A549 (cell line): ENCODE measurements at regions not wholly inside any gene's neighbourhood (a gene's known extent, or its start where the extent isn't known, plus 50 kb on each side); places are given as distances from the start of the nearest gene placed in this dataset.

ENCODE experiments used
- ATAC-seq, 2 experiments: fragments of 200-7000 bp in 1 of 2; fragments of >200 bp in 1 of 2; cut with Nextera tagmentation in 1 of 2; cut with Tn5 transposase in 1 of 2; 3 replicates each; pipeline versions ENCODE4 v1.8.0 to v1.9.1; 2018 to 2020; ENCODE audit warnings: mild to moderate bottlenecking in 1 of 2, moderate library complexity in 1 of 2
- CTCF ChIA-PET: fragments of 300-600 bp; sonication (Branson Sonifier 250); formaldehyde crosslinking; extraction: SDS; loops from one replicate; lab custom pipeline; 2021; ENCODE audit warnings: antibody characterized with exemption, inconsistent platforms; lab: Yijun Ruan, JAX
- POLR2A ChIA-PET: fragments of 350-600 bp; formaldehyde crosslinking; extraction: SDS; loops from one replicate; lab custom pipeline; 2021; ENCODE audit warnings: antibody characterized with exemption, inconsistent platforms; lab: Yijun Ruan, JAX
- DNase-seq, 2 experiments: peaks; one replicate each; pipeline versions ENCODE4 v3.0.0 to v3.0.0-alpha.2; 2011 to 2016; ENCODE audit warnings: low read depth in 1 of 2, low spot score in 1 of 2
- FAIRE-seq: peaks from 2 replicates; lab custom pipeline; 2011; peaks lifted over from hg19 to GRCh38; lab: Jason Lieb, UNC
- H3K27ac ChIP-seq, 2 experiments: fragments of >200 bp; sonication (Bioruptor Twin); formaldehyde crosslinking; 3 replicates each; pipeline ENCODE4 v1.5.1; 2016 to 2017
- H3K4me1 ChIP-seq: fragments of >200 bp; sonication (Bioruptor Twin); formaldehyde crosslinking; 3 replicates; pipeline ENCODE4 v1.6.1; 2016
- H3K4me2 ChIP-seq: fragments of >200 bp; sonication (Bioruptor Twin); formaldehyde crosslinking; 3 replicates; pipeline ENCODE4 v1.6.1; 2016
- H3K4me3 ChIP-seq: fragments of >200 bp; sonication (Bioruptor Twin); formaldehyde crosslinking; 3 replicates; pipeline ENCODE4 v1.5.1; 2016
- H3K9me3 ChIP-seq: fragments of >200 bp; sonication (Bioruptor Twin); formaldehyde crosslinking; 3 replicates; pipeline ENCODE4 v1.6.1; 2016
- CHD2 ChIP-seq: fragments of 150-350 bp; IDR thresholded peaks from 2 replicates; pipeline ENCODE4 v1.6.1; 2014; ENCODE audit warnings: low read length; ENCODE audit not compliant: partially characterized antibody
- CHD4 ChIP-seq: fragments of 200-600 bp; sonication (generic); IDR thresholded peaks from 2 replicates; pipeline ENCODE4 v1.6.1; 2016; ENCODE audit warnings: antibody characterized with exemption, mild to moderate bottlenecking, borderline replicate concordance
- GATA3 ChIP-seq: IDR thresholded peaks from 2 replicates; pipeline ENCODE4 v1.6.1; 2012; ENCODE audit warnings: borderline replicate concordance
- HDAC2 ChIP-seq: fragments of 200-600 bp; sonication (generic); IDR thresholded peaks from 2 replicates; pipeline ENCODE4 v1.6.1; 2016
- KDM1A ChIP-seq: fragments of 200-600 bp; sonication (generic); IDR thresholded peaks from 2 replicates; pipeline ENCODE4 v1.6.1; 2016; ENCODE audit warnings: low read depth, mild to moderate bottlenecking
- MAFK ChIP-seq: fragments of 450-650 bp; IDR thresholded peaks from 2 replicates; pipeline ENCODE4 v1.6.1; 2014; ENCODE audit not compliant: partially characterized antibody
- RAD21 ChIP-seq, 2 experiments: fragments of >200 bp in 1 of 2; sonication (Bioruptor Twin) in 1 of 2; formaldehyde crosslinking in 1 of 2; IDR thresholded peaks in 1 of 2; conservative IDR thresholded peaks in 1 of 2; 2 replicates in 1 of 2; 3 replicates in 1 of 2; pipeline ENCODE4 v1.6.1; 2012 to 2018; ENCODE audit warnings: inconsistent platforms in 1 of 2
- ZC3H11A ChIP-seq: fragments of 450-650 bp; IDR thresholded peaks from 2 replicates; pipeline ENCODE4 v1.6.1; 2014; ENCODE audit warnings: antibody characterized with exemption, mild to moderate bottlenecking
- WGBS: methylation state at CpG from one replicate; pipeline ENCODE4 v1.1.6; 2017; ENCODE audit errors: missing lambda C conversion rate; 5-methylcytosine and 5-hydroxymethylcytosine counted together
- TF ChIP-seq, protein P1 (sequence below): fragments of 150-350 bp; IDR thresholded peaks from 2 replicates; pipeline ENCODE4 v1.6.1; 2014; ENCODE audit warnings: low read depth, mild to moderate bottlenecking, low read length
- TF ChIP-seq, protein P2 (sequence below): IDR thresholded peaks from 2 replicates; pipeline ENCODE4 v1.6.1; 2012
- TF ChIP-seq, protein P3 (sequence below): fragments of >200 bp; sonication (Bioruptor Twin); formaldehyde crosslinking; IDR thresholded peaks from 2 replicates; pipeline ENCODE4 v1.6.1; 2016
- TF ChIP-seq, protein P4 (sequence below): IDR thresholded peaks from 2 replicates; pipeline ENCODE4 v1.6.1; 2012; ENCODE audit warnings: low read depth, borderline replicate concordance

DNA sequence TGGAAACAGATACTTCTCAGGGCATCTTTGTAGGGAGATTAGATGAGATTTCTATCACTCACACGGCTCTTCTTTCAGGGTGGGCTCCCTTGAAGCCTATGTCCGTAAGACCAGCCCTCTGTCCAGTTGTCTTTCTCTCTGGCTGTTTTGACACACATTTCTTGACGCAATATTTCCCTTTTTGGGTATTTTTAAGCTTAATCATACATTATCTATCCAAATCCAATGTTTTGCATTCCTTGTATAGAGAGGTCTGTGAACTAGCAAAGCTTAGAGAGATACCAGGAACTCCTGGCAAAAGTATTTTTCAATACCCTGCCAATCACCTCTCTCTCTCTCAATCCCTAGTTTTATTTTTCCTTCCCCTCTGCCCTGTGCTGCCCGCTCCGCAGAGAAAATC lies 79.3 kb downstream of the EOMES start:
- 91% methylated on average over 5 of the region's 5 CpGs for whole genome bisulfite sequencing
- ATAC-seq, result no peak; a peak in 1 of 6 replicates
- H3K4me2 ChIP-seq, result peak overlapping the region; percentile 35
- POLR2A ChIA-PET, result no interaction called here
- no peak for TF ChIP-seq RAD21 (conservative IDR thresholded peaks at IDR 0.05 in 1 of 2, IDR thresholded peaks at IDR 0.05 in 1 of 2)
- TF ChIP-seq, all 56 proteins: peak for 0
- H3K4me1 ChIP-seq, result peaks cover 29% of the 10 kb centered on the region
- no peak for DNase-seq
- H3K9me3 ChIP-seq, result no peaks in the 10 kb centered on the region
- no peak overlapping the region for H3K4me3 ChIP-seq
- FAIRE-seq, result no peak
- H3K27ac ChIP-seq, result peak overlapping the region in 1 of 2 experiments; percentile 36; a peak in 3 of 6 replicates
- CTCF ChIA-PET, result interaction anchor here (1.0 to 1.4 kb wide), 4 partner anchors 8 to 14 kb away, joined by 3 to 4 read pairs (median 3); no protein-coding TSS in a partner anchor

DNA sequence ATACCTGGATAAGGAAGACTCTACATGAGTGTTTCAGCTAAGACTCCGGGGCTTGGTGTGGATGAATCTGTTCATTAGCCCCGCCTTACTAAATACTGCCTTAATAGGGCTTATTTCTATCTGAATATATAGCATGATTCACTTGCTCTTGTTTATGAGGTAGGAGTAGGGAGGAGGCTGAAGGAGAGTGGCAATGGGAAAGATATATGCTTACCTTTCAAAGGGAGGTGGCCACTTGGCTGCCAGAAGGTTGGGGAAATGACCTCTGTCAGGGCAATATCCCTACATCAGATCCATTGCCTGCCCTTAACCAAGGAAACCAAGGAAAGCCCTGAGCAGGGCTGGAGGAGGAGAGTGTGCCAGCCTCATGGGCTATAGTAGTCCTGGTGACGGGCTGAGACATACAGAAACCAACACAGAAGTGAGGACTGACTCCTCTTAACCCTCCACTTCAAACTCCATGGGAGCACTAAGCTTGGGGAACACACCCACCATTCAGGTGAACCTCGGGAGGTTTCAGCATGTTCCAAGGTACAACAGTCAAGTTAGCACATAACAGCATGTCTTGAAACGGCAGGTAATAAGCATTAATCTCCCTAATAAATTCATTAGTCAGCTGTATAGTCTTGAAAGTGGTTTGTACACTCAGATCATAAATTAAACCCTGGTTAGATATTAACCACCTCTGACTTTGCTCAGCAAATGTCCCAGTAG lies 80.1 kb downstream of the EOMES start:
- TF ChIP-seq RAD21 (conservative IDR thresholded peaks at IDR 0.05 in 1 of 2, IDR thresholded peaks at IDR 0.05 in 1 of 2) (no peak), MAFK (peak; percentile 21)
- ChIA-PET CTCF (interaction anchor here (0.7 to 1.4 kb wide), 5 partner anchors 9 to 39 kb away, joined by 3 to 4 read pairs (median 3); no protein-coding TSS in a partner anchor), POLR2A (interaction anchor here (1.2 kb wide), 1 partner anchor 9 kb away, joined by 5 read pairs; no protein-coding TSS in a partner anchor)
- Histone ChIP-seq H3K4me2 (peak overlapping the region; percentile 35), H3K4me1 (peaks cover 25% of the 10 kb centered on the region), H3K9me3 (no peaks in the 10 kb centered on the region), H3K4me3 (no peak overlapping the region), H3K27ac (peak overlapping the region in 1 of 2 experiments; percentile 52; a peak in 3 of 6 replicates)
- peak in 1 of 2 experiments; percentile 48; a peak in 3 of 6 replicates for ATAC-seq
- no peak for FAIRE-seq
- 69% methylated on average over 5 of the region's 5 CpGs for WGBS
- DNase-seq, result no peak

DNA sequence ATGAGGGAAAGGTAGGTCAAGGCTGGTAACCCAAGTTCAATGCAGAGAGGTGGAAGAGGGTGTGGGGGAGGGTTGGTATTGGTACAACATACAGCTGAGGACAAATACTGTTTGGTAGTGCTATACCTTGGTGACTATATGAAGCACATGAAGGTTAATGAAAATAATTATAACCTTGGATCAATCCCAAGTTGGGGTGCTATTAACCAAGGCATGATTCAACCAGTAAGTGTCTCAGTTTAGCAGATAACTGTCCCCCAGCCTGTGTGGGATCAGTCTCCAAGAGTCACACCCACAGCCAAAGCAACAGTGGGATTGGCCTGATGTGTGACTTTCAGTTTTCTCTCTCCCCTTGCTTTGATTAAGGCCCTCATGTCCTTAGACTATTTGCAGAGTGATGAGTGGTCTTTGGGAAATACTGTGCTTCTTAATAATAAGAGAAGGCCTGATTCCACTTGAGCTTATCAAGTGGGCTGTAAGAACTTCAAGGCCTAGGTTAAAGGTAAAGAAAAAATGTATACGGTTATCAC lies 80.8 kb downstream of the EOMES start:
- no peak overlapping the region for H3K27ac ChIP-seq
- no peaks in the 10 kb centered on the region for H3K9me3 ChIP-seq
- DNase-seq, result no peak
- no peak for TF ChIP-seq ZC3H11A
- TF ChIP-seq, protein P1, sequence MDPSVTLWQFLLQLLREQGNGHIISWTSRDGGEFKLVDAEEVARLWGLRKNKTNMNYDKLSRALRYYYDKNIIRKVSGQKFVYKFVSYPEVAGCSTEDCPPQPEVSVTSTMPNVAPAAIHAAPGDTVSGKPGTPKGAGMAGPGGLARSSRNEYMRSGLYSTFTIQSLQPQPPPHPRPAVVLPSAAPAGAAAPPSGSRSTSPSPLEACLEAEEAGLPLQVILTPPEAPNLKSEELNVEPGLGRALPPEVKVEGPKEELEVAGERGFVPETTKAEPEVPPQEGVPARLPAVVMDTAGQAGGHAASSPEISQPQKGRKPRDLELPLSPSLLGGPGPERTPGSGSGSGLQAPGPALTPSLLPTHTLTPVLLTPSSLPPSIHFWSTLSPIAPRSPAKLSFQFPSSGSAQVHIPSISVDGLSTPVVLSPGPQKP, result no peak
- no peak for TF ChIP-seq GATA3
- no peak for TF ChIP-seq KDM1A
- ChIA-PET CTCF (interaction anchor here (0.7 kb wide), 1 partner anchor 39 kb away, joined by 3 read pairs; no protein-coding TSS in a partner anchor), POLR2A (interaction anchor here (1.2 kb wide), 1 partner anchor 9 kb away, joined by 5 read pairs; no protein-coding TSS in a partner anchor)
- peaks cover 24% of the 10 kb centered on the region for H3K4me1 ChIP-seq
- no peak for FAIRE-seq
- ATAC-seq, result no peak
- no peak overlapping the region for H3K4me2 ChIP-seq
- whole genome bisulfite sequencing, result 90% methylated on average over 1 of the region's 1 CpG
- H3K4me3 ChIP-seq, result no peak overlapping the region

DNA sequence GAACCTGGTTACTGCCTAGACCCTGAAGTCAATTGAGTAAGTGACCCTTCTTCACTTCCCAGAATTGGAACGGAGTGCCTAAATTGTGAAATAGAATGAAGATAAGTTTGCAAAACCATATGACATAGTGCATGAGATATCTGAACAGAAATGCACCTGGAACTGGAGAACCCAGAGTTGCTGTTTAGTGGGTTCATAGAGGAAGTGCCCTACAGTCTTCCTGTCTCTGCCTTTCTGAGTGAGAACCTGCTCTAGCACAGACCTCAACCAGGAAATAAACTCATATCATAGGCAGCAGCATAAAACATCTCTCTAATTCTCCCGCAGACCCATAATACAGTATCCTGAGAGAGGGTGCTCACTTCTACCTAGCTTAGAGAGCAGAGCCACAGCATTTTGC lies 82.9 kb downstream of the EOMES start:
- no peak overlapping the region for H3K27ac ChIP-seq
- H3K4me1 ChIP-seq, result peaks cover 24% of the 10 kb centered on the region
- WGBS, result 91% methylated on average over 2 of the region's 2 CpGs
- CTCF ChIA-PET, result interaction anchor here (0.7 kb wide), 1 partner anchor 172 kb away, joined by 3 read pairs; no protein-coding TSS in a partner anchor
- ATAC-seq (no peak), FAIRE-seq (no peak), DNase-seq (no peak)
- H3K4me3 ChIP-seq, result no peak overlapping the region
- no peak overlapping the region for H3K4me2 ChIP-seq
- TF ChIP-seq HDAC2, result no peak
- no peak for TF ChIP-seq CHD4
- TF ChIP-seq, protein P2, sequence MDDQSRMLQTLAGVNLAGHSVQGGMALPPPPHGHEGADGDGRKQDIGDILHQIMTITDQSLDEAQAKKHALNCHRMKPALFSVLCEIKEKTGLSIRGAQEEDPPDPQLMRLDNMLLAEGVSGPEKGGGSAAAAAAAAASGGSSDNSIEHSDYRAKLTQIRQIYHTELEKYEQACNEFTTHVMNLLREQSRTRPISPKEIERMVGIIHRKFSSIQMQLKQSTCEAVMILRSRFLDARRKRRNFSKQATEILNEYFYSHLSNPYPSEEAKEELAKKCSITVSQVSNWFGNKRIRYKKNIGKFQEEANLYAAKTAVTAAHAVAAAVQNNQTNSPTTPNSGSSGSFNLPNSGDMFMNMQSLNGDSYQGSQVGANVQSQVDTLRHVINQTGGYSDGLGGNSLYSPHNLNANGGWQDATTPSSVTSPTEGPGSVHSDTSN, result no peak
- TF ChIP-seq, protein P3, sequence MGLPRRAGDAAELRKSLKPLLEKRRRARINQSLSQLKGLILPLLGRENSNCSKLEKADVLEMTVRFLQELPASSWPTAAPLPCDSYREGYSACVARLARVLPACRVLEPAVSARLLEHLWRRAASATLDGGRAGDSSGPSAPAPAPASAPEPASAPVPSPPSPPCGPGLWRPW, result no peak
- TF ChIP-seq CHD2, result no peak
- TF ChIP-seq, protein P4, sequence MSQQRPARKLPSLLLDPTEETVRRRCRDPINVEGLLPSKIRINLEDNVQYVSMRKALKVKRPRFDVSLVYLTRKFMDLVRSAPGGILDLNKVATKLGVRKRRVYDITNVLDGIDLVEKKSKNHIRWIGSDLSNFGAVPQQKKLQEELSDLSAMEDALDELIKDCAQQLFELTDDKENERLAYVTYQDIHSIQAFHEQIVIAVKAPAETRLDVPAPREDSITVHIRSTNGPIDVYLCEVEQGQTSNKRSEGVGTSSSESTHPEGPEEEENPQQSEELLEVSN, result no peak
- no peaks in the 10 kb centered on the region for H3K9me3 ChIP-seq
- POLR2A ChIA-PET, result no interaction called here
